Prostate gland (tissue), 2 donors: ENCODE measurements at regions not wholly inside any gene's neighbourhood (a gene's known extent, or its start where the extent isn't known, plus 50 kb on each side); places are given as distances from the start of the nearest gene placed in this dataset.

Source experiments
- DNase-seq: peaks from one replicate; pipeline ENCODE4 v3.0.0-alpha.2; 2019; ENCODE audit warnings: low spot score
- H3K27ac ChIP-seq, 2 donors: fragments of 200-600 bp; sonication (generic); 2 replicates each; pipeline ENCODE4 v1.5.1; 2017 to 2019
- H3K27me3 ChIP-seq: fragments of 200-600 bp; sonication (generic); replicated peaks from 2 replicates; pipeline ENCODE4 v1.5.1; 2019; ENCODE audit not compliant: insufficient read depth
- H3K36me3 ChIP-seq, 2 donors: fragments of 200-600 bp; sonication (generic); 1 replicate in 1 of 2; 2 replicates in 1 of 2; pipeline versions ENCODE4 v1.5.1 to v1.8.1; 2017 to 2019
- H3K4me1 ChIP-seq: fragments of 200-600 bp; sonication (generic); replicated peaks from 2 replicates; pipeline ENCODE4 v1.5.1; 2019
- H3K4me3 ChIP-seq, 2 donors: fragments of 200-600 bp; sonication (generic); 2 replicates each; pipeline ENCODE4 v1.5.1; 2017 to 2019
- H3K9me3 ChIP-seq: fragments of 200-600 bp; sonication (generic); 2 replicates; pipeline ENCODE4 v1.5.1; 2017
- POLR2A ChIP-seq: fragments of 450-650 bp; IDR thresholded peaks from one replicate; pipeline ENCODE4 v1.6.1; 2016; ENCODE audit warnings: antibody characterized with exemption, mild to moderate bottlenecking
- POLR2AphosphoS5 ChIP-seq: sonication (generic); formaldehyde crosslinking; IDR thresholded peaks from one replicate; pipeline ENCODE4 v1.6.1; 2017; ENCODE audit warnings: antibody characterized with exemption
- WGBS: methylation state at CpG from one replicate; pipeline ENCODE4 v1.1.5; 2018; 5-methylcytosine and 5-hydroxymethylcytosine counted together
- intact Hi-C: fragments of 100-400 bp; cut with DNase I; formaldehyde crosslinking; loops from one replicate; pipeline ENCODE4 v1.14.2; 2022
- TF ChIP-seq, protein P1 (sequence below), 4 experiments: fragments of 200-600 bp in 2 of 4; fragments of 450-650 bp in 2 of 4; sonication (generic) in 2 of 4; IDR thresholded peaks; 1 replicate in 3 of 4; 2 replicates in 1 of 4; pipeline ENCODE4 v1.5.1; 2016 to 2019; ENCODE audit warnings: antibody characterized with exemption in 4 of 4, mild to moderate bottlenecking in 2 of 4, moderate library complexity in 2 of 4

DNA sequence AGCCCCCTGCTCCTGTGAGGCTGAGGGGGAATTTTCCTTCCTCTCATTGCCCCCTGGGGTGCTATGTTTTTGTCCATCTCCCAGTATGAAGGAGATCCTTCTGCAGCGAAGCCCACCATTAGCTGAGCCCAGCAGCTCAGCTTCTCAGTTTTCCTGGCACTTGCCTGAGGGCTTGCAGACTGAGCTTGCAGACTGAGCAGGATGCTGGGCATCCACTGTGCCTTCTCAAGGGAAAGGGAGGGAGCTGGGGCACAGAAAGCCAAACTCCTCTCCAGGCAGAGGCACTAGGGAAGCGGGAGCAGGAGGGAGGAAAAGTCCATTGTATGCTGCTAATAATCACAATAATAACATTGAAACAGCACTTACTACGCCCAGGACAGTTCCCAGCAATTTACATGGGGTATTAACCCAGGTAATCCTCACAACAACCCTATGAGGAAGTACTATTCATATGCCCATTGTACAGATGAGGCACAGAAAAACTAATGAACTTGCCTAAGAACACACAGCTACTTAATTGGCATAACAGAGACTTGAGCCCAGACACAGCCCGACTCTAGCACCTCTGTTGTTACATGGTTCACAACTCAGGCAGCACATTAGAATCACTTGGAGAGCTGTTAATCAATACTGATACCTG is 86.9 kb upstream of the SSBP2 start:
- H3K9me3 ChIP-seq = no peaks in the 10 kb centered on the region
- no peaks in the 10 kb centered on the region for H3K36me3 ChIP-seq
- no peaks in the 10 kb centered on the region for H3K4me1 ChIP-seq
- H3K27me3 ChIP-seq = no peaks in the 10 kb centered on the region
- intact Hi-C loops = no loop called here
- H3K27ac ChIP-seq = no peak overlapping the region
- WGBS = 100% methylated on average over 4 of the region's 4 CpGs
- TF ChIP-seq POLR2A (no peak), POLR2AphosphoS5 (no peak)
- TF ChIP-seq, protein P1, sequence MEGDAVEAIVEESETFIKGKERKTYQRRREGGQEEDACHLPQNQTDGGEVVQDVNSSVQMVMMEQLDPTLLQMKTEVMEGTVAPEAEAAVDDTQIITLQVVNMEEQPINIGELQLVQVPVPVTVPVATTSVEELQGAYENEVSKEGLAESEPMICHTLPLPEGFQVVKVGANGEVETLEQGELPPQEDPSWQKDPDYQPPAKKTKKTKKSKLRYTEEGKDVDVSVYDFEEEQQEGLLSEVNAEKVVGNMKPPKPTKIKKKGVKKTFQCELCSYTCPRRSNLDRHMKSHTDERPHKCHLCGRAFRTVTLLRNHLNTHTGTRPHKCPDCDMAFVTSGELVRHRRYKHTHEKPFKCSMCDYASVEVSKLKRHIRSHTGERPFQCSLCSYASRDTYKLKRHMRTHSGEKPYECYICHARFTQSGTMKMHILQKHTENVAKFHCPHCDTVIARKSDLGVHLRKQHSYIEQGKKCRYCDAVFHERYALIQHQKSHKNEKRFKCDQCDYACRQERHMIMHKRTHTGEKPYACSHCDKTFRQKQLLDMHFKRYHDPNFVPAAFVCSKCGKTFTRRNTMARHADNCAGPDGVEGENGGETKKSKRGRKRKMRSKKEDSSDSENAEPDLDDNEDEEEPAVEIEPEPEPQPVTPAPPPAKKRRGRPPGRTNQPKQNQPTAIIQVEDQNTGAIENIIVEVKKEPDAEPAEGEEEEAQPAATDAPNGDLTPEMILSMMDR (IDR thresholded peaks at IDR 0.05) = no peak
- no peak overlapping the region for H3K4me3 ChIP-seq
- DNase-seq = no peak

DNA sequence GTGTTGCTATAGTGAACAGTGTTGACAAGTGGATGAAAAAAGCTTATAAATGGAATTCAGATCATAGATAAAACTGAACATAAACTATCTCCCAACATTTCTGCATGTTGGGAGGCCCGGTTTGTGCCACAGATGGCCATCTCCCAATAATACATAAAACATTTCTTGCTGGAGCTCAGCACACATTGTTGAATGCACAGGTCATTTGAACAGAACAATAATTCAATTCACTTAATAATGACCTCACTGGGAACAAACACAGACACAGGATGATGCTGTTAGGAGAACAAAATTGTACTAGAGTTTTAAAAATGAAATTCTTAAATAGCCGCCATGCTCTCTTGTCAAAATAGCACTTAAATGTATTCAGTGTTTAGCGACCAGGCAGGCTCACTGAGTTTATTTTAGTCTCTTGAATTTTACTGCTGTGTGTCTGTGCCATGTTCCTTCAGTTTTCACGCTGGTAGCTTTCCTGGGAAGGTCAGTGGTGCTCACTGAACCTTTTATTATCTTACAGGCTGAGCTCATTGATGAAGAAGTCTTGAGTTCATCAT is 85.0 kb upstream of the SSBP2 start:
- intact Hi-C loops = no loop called here
- TF ChIP-seq, protein P1 (IDR thresholded peaks at IDR 0.05) = no peak
- TF ChIP-seq POLR2A (no peak), POLR2AphosphoS5 (no peak)
- no peak overlapping the region for H3K4me3 ChIP-seq
- H3K27me3 ChIP-seq = no peaks in the 10 kb centered on the region
- H3K36me3 ChIP-seq = no peaks in the 10 kb centered on the region
- H3K4me1 ChIP-seq = no peaks in the 10 kb centered on the region
- H3K9me3 ChIP-seq = no peaks in the 10 kb centered on the region
- no peak for DNase-seq
- 24% methylated on average over 4 of the region's 4 CpGs for WGBS
- no peak overlapping the region for H3K27ac ChIP-seq

DNA sequence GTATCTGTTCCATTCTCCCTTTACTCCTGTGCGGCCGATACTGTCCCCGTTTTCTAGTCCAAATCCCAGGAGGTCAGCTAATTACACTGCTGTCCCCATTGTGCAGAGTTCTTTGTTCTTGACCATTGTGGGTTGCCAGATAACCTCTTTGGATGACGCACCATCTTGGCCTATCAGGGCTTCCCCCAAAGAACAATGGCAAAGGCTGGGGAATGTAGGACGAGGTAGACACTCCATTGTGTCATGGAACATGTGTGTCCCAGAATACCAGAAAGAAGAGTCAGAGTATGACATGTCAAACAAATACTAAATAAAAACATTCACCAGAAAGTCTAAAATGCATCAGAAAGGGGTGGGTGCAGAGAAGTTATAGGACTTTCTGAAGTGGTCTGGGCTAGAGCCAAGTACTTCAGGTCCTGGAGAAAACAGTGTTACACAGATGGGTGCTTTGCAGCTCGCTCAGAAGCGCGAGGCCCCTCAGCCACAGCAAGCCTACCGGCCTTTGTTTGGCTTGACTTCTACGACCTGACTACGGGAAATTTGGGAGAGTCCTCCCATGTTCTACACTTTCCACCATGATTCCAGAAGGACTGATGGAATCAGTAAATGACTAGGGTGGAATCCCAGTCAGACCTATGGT is 83.2 kb upstream of the SSBP2 start:
- WGBS = 92% methylated on average over 11 of the region's 11 CpGs
- Histone ChIP-seq H3K27ac (no peak overlapping the region), H3K36me3 (no peaks in the 10 kb centered on the region), H3K4me1 (no peaks in the 10 kb centered on the region), H3K9me3 (no peaks in the 10 kb centered on the region), H3K4me3 (no peak overlapping the region), H3K27me3 (no peaks in the 10 kb centered on the region)
- no peak for DNase-seq
- intact Hi-C loops = no loop called here
- TF ChIP-seq, protein P1 (IDR thresholded peaks at IDR 0.05) = no peak
- TF ChIP-seq POLR2AphosphoS5 (no peak), POLR2A (no peak)

DNA sequence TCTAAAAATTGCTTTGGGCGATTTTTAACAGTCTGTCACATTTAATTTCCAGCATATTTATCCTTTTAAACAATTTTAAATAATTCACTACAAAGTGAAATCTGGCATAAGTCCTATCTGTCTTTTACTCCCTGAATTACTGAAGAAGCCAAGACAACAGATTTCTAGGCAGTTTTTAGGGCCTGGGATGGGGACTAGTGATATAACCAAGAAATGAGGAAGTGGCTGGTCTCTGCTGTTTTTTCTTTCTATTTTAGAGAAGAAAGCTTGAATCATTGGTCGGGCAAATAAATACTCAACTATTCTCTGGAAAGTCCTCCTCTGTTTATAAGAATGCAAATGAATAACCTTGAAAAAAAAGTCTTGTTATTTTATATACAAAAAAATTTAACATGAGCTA is 79.7 kb upstream of the SSBP2 start:
- no peak overlapping the region for H3K27ac ChIP-seq
- no peaks in the 10 kb centered on the region for H3K36me3 ChIP-seq
- WGBS = 85% methylated on average over 2 of the region's 2 CpGs
- H3K27me3 ChIP-seq = no peaks in the 10 kb centered on the region
- intact Hi-C loops = no loop called here
- no peak for TF ChIP-seq POLR2A
- TF ChIP-seq, protein P1 (IDR thresholded peaks at IDR 0.05) = no peak
- H3K9me3 ChIP-seq = no peaks in the 10 kb centered on the region
- H3K4me3 ChIP-seq = no peak overlapping the region
- no peak for DNase-seq
- H3K4me1 ChIP-seq = no peaks in the 10 kb centered on the region

DNA sequence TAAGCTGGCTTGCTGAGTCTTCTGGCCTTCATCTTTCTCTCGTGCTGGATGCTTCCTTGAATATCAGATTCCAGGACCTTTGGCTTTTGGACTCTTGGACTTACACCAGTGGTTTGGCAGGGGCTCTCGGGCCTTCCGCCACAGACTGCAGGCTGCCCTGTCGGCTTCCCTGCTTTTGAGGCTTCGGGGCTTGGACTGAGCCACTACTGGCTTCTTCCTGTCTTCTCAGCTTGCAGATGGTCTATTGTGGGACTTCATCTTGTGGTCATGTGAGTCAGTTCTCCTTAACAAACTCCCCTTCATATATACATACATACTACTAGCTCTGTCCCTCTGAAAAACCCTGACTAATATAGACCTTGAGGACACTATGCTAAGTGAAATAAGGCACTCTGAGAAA is 78.3 kb upstream of the SSBP2 start:
- intact Hi-C loops = no loop called here
- TF ChIP-seq, protein P1 (IDR thresholded peaks at IDR 0.05) = no peak
- TF ChIP-seq POLR2A = no peak
- no peak for TF ChIP-seq POLR2AphosphoS5
- Histone ChIP-seq H3K4me1 (no peaks in the 10 kb centered on the region), H3K27me3 (no peaks in the 10 kb centered on the region), H3K4me3 (no peak overlapping the region), H3K27ac (no peak overlapping the region), H3K9me3 (no peaks in the 10 kb centered on the region), H3K36me3 (no peaks in the 10 kb centered on the region)
- WGBS = 87% methylated on average over 5 of the region's 5 CpGs
- no peak for DNase-seq
